ENCODE measurements at regions not wholly inside any gene's neighbourhood (a gene's known extent, or its start where the extent isn't known, plus 50 kb on each side); places are given as distances from the start of the nearest gene placed in this dataset.

DNA sequence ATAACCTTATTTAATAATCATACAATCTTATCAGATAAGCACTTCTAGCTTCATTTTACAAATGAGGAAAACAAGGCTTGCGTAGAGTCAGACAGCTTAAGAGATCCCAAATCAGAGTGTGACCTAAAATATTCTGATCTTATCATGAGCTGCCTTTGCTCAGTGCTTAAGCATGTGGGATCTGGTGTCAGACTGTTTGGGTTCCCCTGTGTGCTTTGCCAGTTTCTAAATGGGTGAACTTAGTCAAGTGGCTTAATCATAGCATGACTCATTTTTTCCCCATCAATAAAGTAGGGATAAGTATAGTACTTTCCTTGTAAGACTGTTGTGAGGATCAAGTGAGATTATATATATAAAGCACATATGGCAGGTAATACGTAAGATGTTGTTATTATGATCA, 612.6 kb upstream of the C16orf82 start (continued):
- no peak for TF ChIP-seq EP300 (IDR thresholded peaks at IDR 0.05; ENCODE audit: borderline replicate concordance in 1 of 2, control insufficient read depth in 1 of 2, low read depth in 2 of 2, low read length in 2 of 2)
- no peak for TF ChIP-seq BHLHE40 (IDR thresholded peaks at IDR 0.05; ENCODE audit: borderline replicate concordance in 1 of 2, low read depth in 2 of 2, low read length in 1 of 2)

DNA sequence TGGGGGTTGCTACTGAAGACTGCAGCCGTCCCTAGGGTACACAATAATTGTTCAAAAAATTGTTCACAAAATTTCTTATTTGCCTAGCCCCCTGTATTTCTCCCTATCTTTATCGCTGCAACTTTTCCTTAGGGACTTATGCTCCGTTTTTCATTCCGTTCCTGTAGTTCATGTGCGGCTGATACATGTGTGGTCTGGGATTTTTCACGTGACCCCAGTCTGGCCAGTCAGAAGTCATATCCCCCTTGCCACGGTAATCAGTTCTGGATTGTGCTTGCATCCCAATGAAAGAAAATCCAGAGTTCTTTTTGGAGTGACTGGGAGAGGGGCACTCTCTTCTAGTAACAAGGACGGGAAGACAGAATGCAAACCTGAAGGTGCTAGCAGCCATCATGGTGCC, 610.7 kb upstream of the C16orf82 start:
- H3K27me3 ChIP-seq (replicated peaks in 1 of 2; ENCODE audit: control insufficient read depth in 2 of 2, insufficient read depth in 2 of 2, low read length in 1 of 2): no peaks in the 10 kb centered on the region
- FAIRE-seq: no peak
- H2AFZ ChIP-seq (ENCODE audit: control insufficient read depth, low read depth, low read length): no peak overlapping the region
- no peak for ATAC-seq
- no peaks in the 10 kb centered on the region for H3K36me3 ChIP-seq (ENCODE audit: control insufficient read depth in 2 of 2, insufficient read depth in 2 of 2, low read length in 1 of 2)
- CTCF ChIA-PET: no interaction called here
- intact Hi-C loops (cut with micrococcal nuclease; ENCODE audit: unreplicated experiment): no loop called here
- H3K79me2 ChIP-seq (ENCODE audit: control insufficient read depth, insufficient read depth, low read length): no peaks in the 10 kb centered on the region
- SMC1A ChIA-PET (ENCODE audit: uncharacterized antibody, unreplicated experiment): interaction anchor here (1.2 kb wide), 1 partner anchor 900 kb away, joined by 4 read pairs; no protein-coding TSS in a partner anchor
- no peaks in the 10 kb centered on the region for H3K4me1 ChIP-seq (ENCODE audit: control insufficient read depth, insufficient read depth, low read length)
- WGBS (ENCODE audit: insufficient coverage, insufficient replicate concordance, low lambda C conversion rate, missing lambda C conversion rate): 23% methylated on average over 8 of the region's 8 CpGs
- no TSS peak for BruUV-seq (replicated peaks)
- no peak for DNase-seq (ENCODE audit: low read depth, low spot score)
- H3K27ac ChIP-seq (ENCODE audit: control insufficient read depth, insufficient read depth): no peak overlapping the region
- H4K20me1 ChIP-seq (ENCODE audit: control insufficient read depth, insufficient read depth): no peaks in the 10 kb centered on the region
- RAD21 ChIA-PET (ENCODE audit: unreplicated experiment): no interaction called here
- H3K9ac ChIP-seq (ENCODE audit: control insufficient read depth, insufficient read depth, low read length): no peak overlapping the region
- no peak overlapping the region for H3K4me3 ChIP-seq
- H3K4me2 ChIP-seq (ENCODE audit: control insufficient read depth, insufficient read depth): no peak overlapping the region
- no peaks in the 10 kb centered on the region for H3K9me3 ChIP-seq (replicated peaks; ENCODE audit: control insufficient read depth, insufficient read depth, low read length)
- in situ Hi-C loops (cut with MboI): no loop called here
- POLR2A ChIA-PET: no interaction called here
- TF ChIP-seq CTCF (IDR thresholded peaks at IDR 0.05 in 2 of 3, conservative IDR thresholded peaks at IDR 0.05 in 1 of 3; ENCODE audit: control insufficient read depth in 2 of 3, extremely low read depth in 1 of 3, insufficient read depth in 1 of 3, low read depth in 3 of 3, low read length in 3 of 3): no peak
- TF ChIP-seq, protein P1, sequence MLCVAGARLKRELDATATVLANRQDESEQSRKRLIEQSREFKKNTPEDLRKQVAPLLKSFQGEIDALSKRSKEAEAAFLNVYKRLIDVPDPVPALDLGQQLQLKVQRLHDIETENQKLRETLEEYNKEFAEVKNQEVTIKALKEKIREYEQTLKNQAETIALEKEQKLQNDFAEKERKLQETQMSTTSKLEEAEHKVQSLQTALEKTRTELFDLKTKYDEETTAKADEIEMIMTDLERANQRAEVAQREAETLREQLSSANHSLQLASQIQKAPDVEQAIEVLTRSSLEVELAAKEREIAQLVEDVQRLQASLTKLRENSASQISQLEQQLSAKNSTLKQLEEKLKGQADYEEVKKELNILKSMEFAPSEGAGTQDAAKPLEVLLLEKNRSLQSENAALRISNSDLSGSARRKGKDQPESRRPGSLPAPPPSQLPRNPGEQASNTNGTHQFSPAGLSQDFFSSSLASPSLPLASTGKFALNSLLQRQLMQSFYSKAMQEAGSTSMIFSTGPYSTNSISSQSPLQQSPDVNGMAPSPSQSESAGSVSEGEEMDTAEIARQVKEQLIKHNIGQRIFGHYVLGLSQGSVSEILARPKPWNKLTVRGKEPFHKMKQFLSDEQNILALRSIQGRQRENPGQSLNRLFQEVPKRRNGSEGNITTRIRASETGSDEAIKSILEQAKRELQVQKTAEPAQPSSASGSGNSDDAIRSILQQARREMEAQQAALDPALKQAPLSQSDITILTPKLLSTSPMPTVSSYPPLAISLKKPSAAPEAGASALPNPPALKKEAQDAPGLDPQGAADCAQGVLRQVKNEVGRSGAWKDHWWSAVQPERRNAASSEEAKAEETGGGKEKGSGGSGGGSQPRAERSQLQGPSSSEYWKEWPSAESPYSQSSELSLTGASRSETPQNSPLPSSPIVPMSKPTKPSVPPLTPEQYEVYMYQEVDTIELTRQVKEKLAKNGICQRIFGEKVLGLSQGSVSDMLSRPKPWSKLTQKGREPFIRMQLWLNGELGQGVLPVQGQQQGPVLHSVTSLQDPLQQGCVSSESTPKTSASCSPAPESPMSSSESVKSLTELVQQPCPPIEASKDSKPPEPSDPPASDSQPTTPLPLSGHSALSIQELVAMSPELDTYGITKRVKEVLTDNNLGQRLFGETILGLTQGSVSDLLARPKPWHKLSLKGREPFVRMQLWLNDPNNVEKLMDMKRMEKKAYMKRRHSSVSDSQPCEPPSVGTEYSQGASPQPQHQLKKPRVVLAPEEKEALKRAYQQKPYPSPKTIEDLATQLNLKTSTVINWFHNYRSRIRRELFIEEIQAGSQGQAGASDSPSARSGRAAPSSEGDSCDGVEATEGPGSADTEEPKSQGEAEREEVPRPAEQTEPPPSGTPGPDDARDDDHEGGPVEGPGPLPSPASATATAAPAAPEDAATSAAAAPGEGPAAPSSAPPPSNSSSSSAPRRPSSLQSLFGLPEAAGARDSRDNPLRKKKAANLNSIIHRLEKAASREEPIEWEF (IDR thresholded peaks at IDR 0.05; ENCODE audit: insufficient replicate concordance, low read depth, low read length): no peak
- TF ChIP-seq, protein P2, sequence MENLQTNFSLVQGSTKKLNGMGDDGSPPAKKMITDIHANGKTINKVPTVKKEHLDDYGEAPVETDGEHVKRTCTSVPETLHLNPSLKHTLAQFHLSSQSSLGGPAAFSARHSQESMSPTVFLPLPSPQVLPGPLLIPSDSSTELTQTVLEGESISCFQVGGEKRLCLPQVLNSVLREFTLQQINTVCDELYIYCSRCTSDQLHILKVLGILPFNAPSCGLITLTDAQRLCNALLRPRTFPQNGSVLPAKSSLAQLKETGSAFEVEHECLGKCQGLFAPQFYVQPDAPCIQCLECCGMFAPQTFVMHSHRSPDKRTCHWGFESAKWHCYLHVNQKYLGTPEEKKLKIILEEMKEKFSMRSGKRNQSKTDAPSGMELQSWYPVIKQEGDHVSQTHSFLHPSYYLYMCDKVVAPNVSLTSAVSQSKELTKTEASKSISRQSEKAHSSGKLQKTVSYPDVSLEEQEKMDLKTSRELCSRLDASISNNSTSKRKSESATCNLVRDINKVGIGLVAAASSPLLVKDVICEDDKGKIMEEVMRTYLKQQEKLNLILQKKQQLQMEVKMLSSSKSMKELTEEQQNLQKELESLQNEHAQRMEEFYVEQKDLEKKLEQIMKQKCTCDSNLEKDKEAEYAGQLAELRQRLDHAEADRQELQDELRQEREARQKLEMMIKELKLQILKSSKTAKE (IDR thresholded peaks at IDR 0.05; ENCODE audit: low read depth, poor library complexity, severe bottlenecking): no peak
- no peak for TF ChIP-seq IRF4 (IDR thresholded peaks at IDR 0.05; ENCODE audit: low read depth, low read length)
- no peak for TF ChIP-seq ZBTB4 (CRISPR knock-in tag; IDR thresholded peaks at IDR 0.05)
- no peak for TF ChIP-seq EGR1 (IDR thresholded peaks at IDR 0.05; ENCODE audit: borderline replicate concordance in 1 of 2, low read depth in 2 of 2, low read length in 2 of 2)

All from GM12878 (cell line).